Gastrocnemius medialis (tissue), 4 donors: ENCODE measurements at regions not wholly inside any gene's neighbourhood (a gene's known extent, or its start where the extent isn't known, plus 50 kb on each side); places are given as distances from the start of the nearest gene placed in this dataset.

Source experiments
- ATAC-seq, 2 donors: fragments of 150-250 bp; one replicate each; pipeline ENCODE4 v1.9.1; 2016
- DNase-seq, 2 donors: peaks; one replicate each; pipeline ENCODE4 v3.0.0-alpha.2; 2019
- H3K27ac ChIP-seq, 4 donors: fragments of 200-600 bp; sonication (generic); 1 replicate in 1 of 4; 2 replicates in 3 of 4; pipeline ENCODE4 v1.5.1; 2016 to 2018; ENCODE audit warnings: mild to moderate bottlenecking in 2 of 4, moderate library complexity in 1 of 4
- H3K27me3 ChIP-seq, 3 donors: fragments of 200-600 bp; sonication (generic) in 2 of 3; 1 replicate in 1 of 3; 2 replicates in 2 of 3; pipeline versions ENCODE4 v1.5.1 to v1.6.0; 2016 to 2019; ENCODE audit warnings: mild to moderate bottlenecking in 1 of 3, moderate library complexity in 1 of 3
- H3K36me3 ChIP-seq, 2 donors: fragments of 200-600 bp; sonication (generic) in 1 of 2; one replicate each; pipeline ENCODE4 v1.5.1; 2017 to 2018
- H3K4me1 ChIP-seq, 2 donors: fragments of 200-600 bp; sonication (generic) in 1 of 2; one replicate each; pipeline ENCODE4 v1.5.1; 2016 to 2017; ENCODE audit warnings: mild to moderate bottlenecking in 2 of 2
- H3K4me3 ChIP-seq, 4 donors: fragments of 200-600 bp; sonication (generic) in 3 of 4; 1 replicate in 1 of 4; 2 replicates in 3 of 4; pipeline ENCODE4 v1.5.1; 2016 to 2019; ENCODE audit warnings: mild to moderate bottlenecking in 2 of 4
- H3K9me3 ChIP-seq, 3 donors: fragments of 200-600 bp; sonication (generic) in 2 of 3; 1 replicate in 1 of 3; 2 replicates in 2 of 3; pipeline ENCODE4 v1.5.1; 2016 to 2019
- CTCF ChIP-seq, 5 experiments: fragments of 450-650 bp in 3 of 5; fragments of 200-600 bp in 2 of 5; sonication (generic) in 2 of 5; IDR thresholded peaks in 4 of 5; conservative IDR thresholded peaks in 1 of 5; 1 replicate in 4 of 5; 2 replicates in 1 of 5; pipeline ENCODE4 v1.5.1; 2016 to 2019; ENCODE audit warnings: antibody characterized with exemption in 5 of 5, mild to moderate bottlenecking in 3 of 5, moderate library complexity in 3 of 5
- POLR2A ChIP-seq, 2 donors: fragments of 450-650 bp; IDR thresholded peaks; one replicate each; pipeline ENCODE4 v1.6.1; 2017; ENCODE audit warnings: antibody characterized with exemption in 2 of 2, mild to moderate bottlenecking in 2 of 2, moderate library complexity in 2 of 2
- in situ Hi-C, 4 donors: fragments of 200-750 bp; cut with MboI; loops; one replicate each; pipeline versions ENCODE4 v1.15.0 to v1.8.0; 2017; ENCODE audit warnings: low sequenced_read_pairs in 4 of 4
- intact Hi-C: fragments of 100-400 bp; cut with DNase I; formaldehyde crosslinking; loops from one replicate; pipeline ENCODE4 v1.15.1; 2023; ENCODE audit warnings: low total_unique reads

- Histone ChIP-seq H3K27me3 (no peaks in the 10 kb centered on the region), H3K27ac (no peak overlapping the region), H3K4me3 (no peak overlapping the region), H3K36me3 (no peaks in the 10 kb centered on the region), H3K9me3 (no peaks in the 10 kb centered on the region), H3K4me1 (no peaks in the 10 kb centered on the region)
- TF ChIP-seq POLR2A (IDR thresholded peaks at IDR 0.05): no peak
- no peak for TF ChIP-seq CTCF (IDR thresholded peaks at IDR 0.05 in 4 of 5, conservative IDR thresholded peaks at IDR 0.05 in 1 of 5)
- ATAC-seq (no peak), DNase-seq (no peak)
- intact Hi-C loops: no loop called here
- in situ Hi-C loops: no loop called here
These were observed 228.2 kb downstream of the ADGRA3 start for GRCh38 chr4:22287631-22288030.

DNA sequence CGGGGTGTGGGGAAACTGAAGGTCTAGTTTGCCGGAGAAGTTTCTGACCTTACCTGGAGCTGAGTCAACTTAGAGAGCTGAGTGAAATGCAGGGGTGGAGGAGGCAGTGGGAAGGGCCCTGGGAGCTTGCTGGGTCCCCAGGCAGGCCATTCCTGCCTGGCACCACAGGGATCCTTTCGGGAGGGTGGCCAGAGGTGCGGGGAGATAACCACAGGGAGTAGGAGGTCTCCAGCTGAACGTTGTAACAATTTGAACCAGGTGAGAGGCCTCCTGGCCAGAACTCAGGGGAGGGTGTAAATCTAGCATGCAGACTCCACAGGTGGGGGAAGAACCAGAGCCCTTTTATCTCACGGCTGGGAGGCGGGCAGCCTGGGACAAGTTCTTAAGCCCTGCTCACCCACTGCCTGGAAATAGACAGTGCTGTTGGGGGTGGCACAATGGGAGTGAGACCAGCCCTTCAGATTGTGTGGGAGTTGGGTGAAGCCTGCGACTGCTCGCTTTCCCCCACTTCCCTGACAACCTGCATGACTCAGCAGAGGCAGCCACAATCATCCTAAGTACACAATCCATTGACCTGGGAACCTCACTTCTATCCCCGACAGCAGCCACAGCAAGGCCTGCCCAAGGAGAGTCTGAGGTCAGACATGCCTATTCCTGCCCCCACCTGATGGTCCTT lies 247.4 kb downstream of the ADGRA3 start:
- in situ Hi-C loops: no loop called here
- H3K4me1 ChIP-seq: no peaks in the 10 kb centered on the region
- DNase-seq (no peak), ATAC-seq (no peak)
- no peak overlapping the region for H3K27ac ChIP-seq
- no peak for TF ChIP-seq POLR2A (IDR thresholded peaks at IDR 0.05)
- TF ChIP-seq CTCF (IDR thresholded peaks at IDR 0.05 in 4 of 5, conservative IDR thresholded peaks at IDR 0.05 in 1 of 5): no peak
- H3K36me3 ChIP-seq: no peaks in the 10 kb centered on the region
- H3K9me3 ChIP-seq: no peaks in the 10 kb centered on the region
- H3K4me3 ChIP-seq: no peak overlapping the region
- intact Hi-C loops: no loop called here
- no peaks in the 10 kb centered on the region for H3K27me3 ChIP-seq

GRCh38 chr4:22264261-22264660 lies 251.6 kb downstream of the ADGRA3 start:
- H3K4me1 ChIP-seq: no peaks in the 10 kb centered on the region
- in situ Hi-C loops: no loop called here
- H3K27me3 ChIP-seq: no peaks in the 10 kb centered on the region
- DNase-seq: no peak
- no peaks in the 10 kb centered on the region for H3K9me3 ChIP-seq
- H3K4me3 ChIP-seq: no peak overlapping the region
- TF ChIP-seq CTCF (IDR thresholded peaks at IDR 0.05 in 4 of 5, conservative IDR thresholded peaks at IDR 0.05 in 1 of 5): no peak
- no peak for TF ChIP-seq POLR2A (IDR thresholded peaks at IDR 0.05)
- ATAC-seq: no peak
- no peaks in the 10 kb centered on the region for H3K36me3 ChIP-seq
- intact Hi-C loops: no loop called here
- H3K27ac ChIP-seq: no peak overlapping the region

- H3K9me3 ChIP-seq: no peaks in the 10 kb centered on the region
- intact Hi-C loops (no loop called here), in situ Hi-C loops (no loop called here)
- TF ChIP-seq CTCF (IDR thresholded peaks at IDR 0.05 in 4 of 5, conservative IDR thresholded peaks at IDR 0.05 in 1 of 5) (no peak), POLR2A (IDR thresholded peaks at IDR 0.05) (no peak)
- no peak overlapping the region for H3K27ac ChIP-seq
- H3K4me1 ChIP-seq: no peaks in the 10 kb centered on the region
- no peak for DNase-seq
- H3K27me3 ChIP-seq: no peaks in the 10 kb centered on the region
- H3K36me3 ChIP-seq: no peaks in the 10 kb centered on the region
- H3K4me3 ChIP-seq: no peak overlapping the region
- no peak for ATAC-seq
These were observed 262.4 kb downstream of the ADGRA3 start for GRCh38 chr4:22253431-22253830.

- DNase-seq (no peak), ATAC-seq (no peak)
- no peaks in the 10 kb centered on the region for H3K4me1 ChIP-seq
- in situ Hi-C loops (no loop called here), intact Hi-C loops (no loop called here)
- H3K9me3 ChIP-seq: no peaks in the 10 kb centered on the region
- TF ChIP-seq POLR2A (IDR thresholded peaks at IDR 0.05): no peak
- TF ChIP-seq CTCF (IDR thresholded peaks at IDR 0.05 in 4 of 5, conservative IDR thresholded peaks at IDR 0.05 in 1 of 5): no peak
- H3K27ac ChIP-seq: no peak overlapping the region
- H3K36me3 ChIP-seq: no peaks in the 10 kb centered on the region
- no peak overlapping the region for H3K4me3 ChIP-seq
- no peaks in the 10 kb centered on the region for H3K27me3 ChIP-seq
These were observed 269.0 kb downstream of the ADGRA3 start for GRCh38 chr4:22246847-22247246.
